Upper lobe of left lung (tissue), 6 donors: ENCODE measurements at regions not wholly inside any gene's neighbourhood (a gene's known extent, or its start where the extent isn't known, plus 50 kb on each side); places are given as distances from the start of the nearest gene placed in this dataset.
"Not testable (repeated sequence)": the region's sequence is repeated elsewhere in the genome, so short reads cannot be mapped to it uniquely, and the experiment has no call there.

ENCODE experiments used
- ATAC-seq, 2 donors: fragments of 200-7000 bp; cut with Tn5 transposase; one replicate each; pipeline ENCODE4 v1.9.1; 2022; ENCODE audit warnings: mild to moderate bottlenecking in 2 of 2, moderate library complexity in 2 of 2; ENCODE audit not compliant: low FRiP score in 2 of 2
- DNase-seq, 2 donors: peaks; one replicate each; pipeline ENCODE4 v3.0.0-alpha.2; 2019 to 2020
- H3K27ac ChIP-seq, 4 donors: fragments of 200-600 bp; sonication (generic); one replicate each; pipeline ENCODE4 v1.5.1; 2016 to 2019
- H3K27me3 ChIP-seq, 4 donors: fragments of 200-600 bp; sonication (generic); one replicate each; pipeline ENCODE4 v1.5.1; 2017 to 2019
- H3K36me3 ChIP-seq, 4 donors: fragments of 200-600 bp; sonication (generic); one replicate each; pipeline ENCODE4 v1.5.1; 2016 to 2019
- H3K4me1 ChIP-seq, 4 donors: fragments of 200-600 bp; sonication (generic); one replicate each; pipeline ENCODE4 v1.5.1; 2018 to 2019
- H3K4me3 ChIP-seq, 4 donors: fragments of 200-600 bp; sonication (generic); one replicate each; pipeline ENCODE4 v1.5.1; 2017 to 2019; ENCODE audit warnings: mild to moderate bottlenecking in 2 of 4, moderate library complexity in 1 of 4
- H3K9me3 ChIP-seq, 4 donors: fragments of 200-600 bp; sonication (generic); one replicate each; pipeline ENCODE4 v1.5.1; 2018 to 2019
- CTCF ChIP-seq, 6 experiments: fragments of 450-650 bp in 4 of 6; fragments of 200-600 bp in 2 of 6; sonication (generic) in 2 of 6; IDR thresholded peaks; one replicate each; pipeline ENCODE4 v1.5.1; 2016 to 2019; ENCODE audit warnings: antibody characterized with exemption in 6 of 6
- EP300 ChIP-seq, 4 donors: sonication (generic); formaldehyde crosslinking; IDR thresholded peaks; one replicate each; pipeline ENCODE4 v1.5.1; 2017; ENCODE audit warnings: antibody characterized with exemption in 4 of 4, control low read depth in 2 of 4
- POLR2A ChIP-seq, 4 donors: fragments of 450-650 bp; IDR thresholded peaks; one replicate each; pipeline ENCODE4 v1.5.1; 2016 to 2017; ENCODE audit warnings: antibody characterized with exemption in 4 of 4, mild to moderate bottlenecking in 2 of 4
- POLR2AphosphoS5 ChIP-seq, 2 donors: sonication (generic); formaldehyde crosslinking; IDR thresholded peaks; one replicate each; pipeline ENCODE4 v1.5.1; 2017; ENCODE audit warnings: antibody characterized with exemption in 2 of 2
- WGBS, 2 donors: methylation state at CpG; one replicate each; pipeline ENCODE4 v1.1.5; 2017 to 2018; 5-methylcytosine and 5-hydroxymethylcytosine counted together
- donor health status: DM: no; HTN: no; CAD: no; lungs with moderate emphysema.
- donor health status: DM: no; HTN: yes; CAD: no; lungs with severe emphysema.

GRCh38 chr7:115177823-115178222, 255.9 kb downstream of the MDFIC start:
- no peak overlapping the region for H3K27ac ChIP-seq
- TF ChIP-seq POLR2A (IDR thresholded peaks at IDR 0.05) (no peak), EP300 (IDR thresholded peaks at IDR 0.05) (no peak), CTCF (IDR thresholded peaks at IDR 0.05) (no peak), POLR2AphosphoS5 (IDR thresholded peaks at IDR 0.05) (no peak)
- H3K4me3 ChIP-seq: no peak overlapping the region
- no peaks in the 10 kb centered on the region for H3K9me3 ChIP-seq
- no peaks in the 10 kb centered on the region for H3K36me3 ChIP-seq
- ATAC-seq: no peak
- 92 to 98% methylated on average over 3 of the region's 3 CpGs for WGBS, 2 donors
- H3K27me3 ChIP-seq: no peaks in the 10 kb centered on the region
- no peak for DNase-seq
- peaks cover 0 to 3% (median 0%) of the 10 kb centered on the region in 4 donors for H3K4me1 ChIP-seq

GRCh38 chr7:115177103-115177502, 255.2 kb downstream of the MDFIC start:
- no peak overlapping the region for H3K4me3 ChIP-seq
- H3K4me1 ChIP-seq: peaks cover 0 to 3% (median 0%) of the 10 kb centered on the region in 4 donors
- no peak overlapping the region for H3K27ac ChIP-seq
- ATAC-seq (no peak), DNase-seq (no peak)
- H3K27me3 ChIP-seq: no peaks in the 10 kb centered on the region
- no peak for TF ChIP-seq EP300 (IDR thresholded peaks at IDR 0.05)
- TF ChIP-seq CTCF (IDR thresholded peaks at IDR 0.05): no peak
- TF ChIP-seq POLR2A (IDR thresholded peaks at IDR 0.05): no peak
- no peak for TF ChIP-seq POLR2AphosphoS5 (IDR thresholded peaks at IDR 0.05)
- no peaks in the 10 kb centered on the region for H3K36me3 ChIP-seq
- H3K9me3 ChIP-seq: no peaks in the 10 kb centered on the region
- 76 to 77% methylated on average over 1 of the region's 1 CpG for WGBS, 2 donors

GRCh38 chr7:115172397-115172796, 250.5 kb downstream of the MDFIC start:
- not testable (repeated sequence) for H3K9me3 ChIP-seq, H3K4me1 ChIP-seq, H3K27me3 ChIP-seq, H3K4me3 ChIP-seq, H3K36me3 ChIP-seq, ATAC-seq, DNase-seq, H3K27ac ChIP-seq
- 94 to 95% methylated on average over 8 of the region's 8 CpGs for whole genome bisulfite sequencing, 2 donors

- H3K4me1 ChIP-seq: no peaks in the 10 kb centered on the region
- TF ChIP-seq CTCF (IDR thresholded peaks at IDR 0.05) (no peak), POLR2AphosphoS5 (IDR thresholded peaks at IDR 0.05) (no peak), POLR2A (IDR thresholded peaks at IDR 0.05) (no peak), EP300 (IDR thresholded peaks at IDR 0.05) (no peak)
- WGBS, 2 donors: 69 to 71% methylated on average over 4 of the region's 4 CpGs
- H3K36me3 ChIP-seq: no peaks in the 10 kb centered on the region
- DNase-seq: no peak
- H3K9me3 ChIP-seq: no peaks in the 10 kb centered on the region
- ATAC-seq: no peak
- H3K27ac ChIP-seq: no peak overlapping the region
- no peaks in the 10 kb centered on the region for H3K27me3 ChIP-seq
- H3K4me3 ChIP-seq: no peak overlapping the region
These were observed 232.0 kb downstream of the MDFIC start for GRCh38 chr7:115153769-115154477.

- Histone ChIP-seq H3K36me3 (no peaks in the 10 kb centered on the region), H3K4me3 (no peak overlapping the region), H3K9me3 (no peaks in the 10 kb centered on the region), H3K27me3 (no peaks in the 10 kb centered on the region), H3K27ac (no peak overlapping the region), H3K4me1 (no peaks in the 10 kb centered on the region)
- ATAC-seq (no peak), DNase-seq (no peak)
- no peak for TF ChIP-seq POLR2AphosphoS5 (IDR thresholded peaks at IDR 0.05)
- no peak for TF ChIP-seq POLR2A (IDR thresholded peaks at IDR 0.05)
- TF ChIP-seq CTCF (IDR thresholded peaks at IDR 0.05): no peak
- TF ChIP-seq EP300 (IDR thresholded peaks at IDR 0.05): no peak
- 86 to 89% methylated on average over 3 of the region's 3 CpGs for WGBS, 2 donors
These were observed 231.3 kb downstream of the MDFIC start for GRCh38 chr7:115153176-115153575.
